Fibroblast of lung (primary cell): ENCODE measurements at regions not wholly inside any gene's neighbourhood (a gene's known extent, or its start where the extent isn't known, plus 50 kb on each side); places are given as distances from the start of the nearest gene placed in this dataset.
A peak's percentile ranks its signal among the peaks of the same experiment; 100 is the strongest.

Source experiments
- DNase-seq, 2 donors: peaks; one replicate each; pipeline versions ENCODE4 v3.0.0 to v3.0.0-alpha.2; 2010; ENCODE audit warnings: low read depth in 2 of 2
- H2AFZ ChIP-seq: 2 replicates; pipeline ENCODE4 v1.5.1; 2012; ENCODE audit warnings: low read length, control low read depth, inconsistent platforms
- H3K27ac ChIP-seq: 2 replicates; pipeline ENCODE4 v1.5.1; 2011; ENCODE audit warnings: low read length, control low read depth; ENCODE audit not compliant: insufficient read depth
- H3K27me3 ChIP-seq: 2 replicates; pipeline ENCODE4 v1.5.1; 2011; ENCODE audit warnings: mild to moderate bottlenecking, low read length; ENCODE audit not compliant: control insufficient read depth, insufficient read depth
- H3K36me3 ChIP-seq: 2 replicates; pipeline ENCODE4 v1.5.1; 2011; ENCODE audit warnings: low read length; ENCODE audit not compliant: control insufficient read depth, insufficient read depth
- H3K4me1 ChIP-seq: 2 replicates; pipeline ENCODE4 v1.5.1; 2011; ENCODE audit warnings: low read length; ENCODE audit not compliant: control insufficient read depth, insufficient read depth; ENCODE audit errors: extremely low read depth
- H3K4me2 ChIP-seq: 2 replicates; pipeline ENCODE4 v1.5.1; 2011; ENCODE audit warnings: low read length, control low read depth; ENCODE audit not compliant: insufficient read depth; ENCODE audit errors: extremely low read depth
- H3K4me3 ChIP-seq, 4 experiments: fragments of 200-600 bp in 1 of 4; sonication (generic) in 1 of 4; replicated peaks in 1 of 4; 2 replicates each; pipeline ENCODE4 v1.5.1; 2011 to 2016; ENCODE audit warnings: low read length in 4 of 4, low read depth in 3 of 4, mild to moderate bottlenecking in 3 of 4, control low read depth in 2 of 4, inconsistent platforms in 1 of 4, mixed read lengths in 1 of 4; ENCODE audit not compliant: insufficient read depth in 1 of 4; ENCODE audit errors: control extremely low read depth in 1 of 4
- H3K79me2 ChIP-seq: 2 replicates; pipeline ENCODE4 v1.5.1; 2012; ENCODE audit warnings: mild to moderate bottlenecking, low read length, inconsistent platforms; ENCODE audit not compliant: control insufficient read depth, insufficient read depth
- H3K9ac ChIP-seq: 2 replicates; pipeline ENCODE4 v1.5.1; 2011; ENCODE audit warnings: mild to moderate bottlenecking, low read length, control low read depth; ENCODE audit not compliant: insufficient read depth
- H3K9me3 ChIP-seq: 2 replicates; pipeline ENCODE4 v1.5.1; 2012; ENCODE audit warnings: low read depth, low read length; ENCODE audit not compliant: control insufficient read depth, insufficient read depth
- H4K20me1 ChIP-seq: 2 replicates; pipeline ENCODE4 v1.5.1; 2011; ENCODE audit warnings: low read length; ENCODE audit not compliant: control insufficient read depth, insufficient read depth; ENCODE audit errors: extremely low read depth
- CTCF ChIP-seq, 2 donors: IDR thresholded peaks in 1 of 2; conservative IDR thresholded peaks in 1 of 2; 1 replicate in 1 of 2; 2 replicates in 1 of 2; pipeline ENCODE4 v1.5.1; 2011 to 2012; ENCODE audit warnings: low read length in 2 of 2, control low read depth in 1 of 2, inconsistent platforms in 1 of 2, low read depth in 1 of 2, mild to moderate bottlenecking in 1 of 2
- EZH2 ChIP-seq: IDR thresholded peaks from 2 replicates; pipeline ENCODE4 v1.5.1; 2012; ENCODE audit warnings: low read length, control low read depth, mild to moderate bottlenecking; ENCODE audit errors: missing control alignments

GRCh38 chr3:117955196-117955595, 1079.5 kb downstream of the IGSF11 start:
- no peak overlapping the region for H3K27ac ChIP-seq
- no peaks in the 10 kb centered on the region for H3K9me3 ChIP-seq
- H3K36me3 ChIP-seq = no peaks in the 10 kb centered on the region
- H3K27me3 ChIP-seq = no peaks in the 10 kb centered on the region
- H3K4me1 ChIP-seq = no peaks in the 10 kb centered on the region
- TF ChIP-seq CTCF (conservative IDR thresholded peaks at IDR 0.05 in 1 of 2, IDR thresholded peaks at IDR 0.05 in 1 of 2; ENCODE audit: low read depth in 1 of 2, low read length in 2 of 2) = no peak
- no peak for TF ChIP-seq EZH2
- no peak overlapping the region for H2AFZ ChIP-seq
- no peak overlapping the region for H3K9ac ChIP-seq
- DNase-seq = peak in 1 of 2 donors; percentile 67
- H4K20me1 ChIP-seq = no peaks in the 10 kb centered on the region
- H3K4me2 ChIP-seq = no peak overlapping the region
- H3K79me2 ChIP-seq = no peaks in the 10 kb centered on the region
- H3K4me3 ChIP-seq = no peak overlapping the region

- no peak for DNase-seq
- Histone ChIP-seq H3K9me3 (no peaks in the 10 kb centered on the region), H3K36me3 (no peaks in the 10 kb centered on the region), H3K9ac (no peak overlapping the region), H3K27me3 (no peaks in the 10 kb centered on the region), H3K4me3 (no peak overlapping the region), H3K27ac (no peak overlapping the region), H3K4me1 (peaks cover 3% of the 10 kb centered on the region), H2AFZ (no peak overlapping the region), H3K79me2 (no peaks in the 10 kb centered on the region), H3K4me2 (no peak overlapping the region), H4K20me1 (no peaks in the 10 kb centered on the region)
- no peak for TF ChIP-seq EZH2
Observed at GRCh38 chr3:117958027-117958426, 1076.6 kb downstream of the IGSF11 start.

GRCh38 chr3:117962750-117963149, 1071.9 kb downstream of the IGSF11 start:
- Histone ChIP-seq H3K9ac (no peak overlapping the region), H3K27me3 (no peaks in the 10 kb centered on the region), H3K9me3 (no peaks in the 10 kb centered on the region), H3K4me2 (no peak overlapping the region), H3K4me1 (peaks cover 3% of the 10 kb centered on the region), H3K27ac (no peak overlapping the region), H3K36me3 (no peaks in the 10 kb centered on the region), H4K20me1 (no peaks in the 10 kb centered on the region), H2AFZ (no peak overlapping the region), H3K79me2 (no peaks in the 10 kb centered on the region), H3K4me3 (no peak overlapping the region)
- TF ChIP-seq EZH2 = no peak
- no peak for TF ChIP-seq CTCF (conservative IDR thresholded peaks at IDR 0.05 in 1 of 2, IDR thresholded peaks at IDR 0.05 in 1 of 2; ENCODE audit: low read depth in 1 of 2, low read length in 2 of 2)
- peak; percentile 50 to 84 for DNase-seq
